DOHH2 (cell line): ENCODE measurements at regions not wholly inside any gene's neighbourhood (a gene's known extent, or its start where the extent isn't known, plus 50 kb on each side); places are given as distances from the start of the nearest gene placed in this dataset.
A peak's percentile ranks its signal among the peaks of the same experiment; 100 is the strongest.

Experiments used
- H3F3A ChIP-seq: fragments of 200-600 bp; sonication (generic), shearing (Covaris generic); 2 replicates; pipeline ENCODE4 v1.6.0; 2016; ENCODE audit warnings: antibody characterized with exemption, mild to moderate bottlenecking; ENCODE audit not compliant: control insufficient read depth, insufficient read depth
- H3K27ac ChIP-seq: fragments of 200-600 bp; sonication (generic); 2 replicates; pipeline ENCODE4 v1.5.1; 2014; ENCODE audit warnings: low read depth, mild to moderate bottlenecking, low read length, moderate library complexity
- H3K27me3 ChIP-seq: fragments of 200-600 bp; sonication (generic); 2 replicates; pipeline ENCODE4 v1.6.1; 2014; ENCODE audit warnings: mild to moderate bottlenecking, low read length, mixed read lengths; ENCODE audit not compliant: control insufficient read depth
- H3K36me3 ChIP-seq: fragments of 200-600 bp; sonication (generic); 2 replicates; pipeline ENCODE4 v1.6.1; 2014; ENCODE audit warnings: mild to moderate bottlenecking, low read length, moderate library complexity, mixed read lengths; ENCODE audit not compliant: control insufficient read depth
- H3K4me1 ChIP-seq: fragments of 200-600 bp; sonication (generic); 2 replicates; pipeline ENCODE4 v1.6.1; 2014; ENCODE audit warnings: mild to moderate bottlenecking, low read length, mixed read lengths; ENCODE audit not compliant: control insufficient read depth
- H3K4me2 ChIP-seq: fragments of 200-600 bp; sonication (generic); 2 replicates; pipeline ENCODE4 v1.6.0; 2014; ENCODE audit warnings: mild to moderate bottlenecking, low read length, moderate library complexity
- H3K4me3 ChIP-seq: fragments of 200-600 bp; sonication (generic); 2 replicates; pipeline ENCODE4 v1.5.1; 2014; ENCODE audit warnings: mild to moderate bottlenecking, low read length, mixed read lengths
- H3K79me2 ChIP-seq: fragments of 200-600 bp; sonication (generic); 2 replicates; pipeline ENCODE4 v1.6.1; 2014; ENCODE audit warnings: mild to moderate bottlenecking, low read length, mixed read lengths; ENCODE audit not compliant: control insufficient read depth
- H3K9me2 ChIP-seq: fragments of 200-600 bp; sonication (generic); replicated peaks from 2 replicates; pipeline ENCODE4 v1.6.1; 2014; ENCODE audit warnings: mild to moderate bottlenecking, low read length, mixed read lengths; ENCODE audit not compliant: control insufficient read depth
- H3K9me3 ChIP-seq: fragments of 200-600 bp; sonication (generic); 2 replicates; pipeline ENCODE4 v1.6.1; 2014; ENCODE audit warnings: antibody characterized with exemption, low read length, mixed read lengths; ENCODE audit not compliant: control insufficient read depth, insufficient read depth
- H4K20me1 ChIP-seq: fragments of 200-600 bp; sonication (generic); 2 replicates; pipeline ENCODE4 v1.6.0; 2014; ENCODE audit warnings: low read depth, mild to moderate bottlenecking, antibody characterized with exemption, low read length, moderate library complexity; ENCODE audit not compliant: control insufficient read depth, insufficient read depth
- CTCF ChIP-seq: fragments of 200-600 bp; sonication (generic); IDR thresholded peaks from one replicate; pipeline ENCODE4 v1.5.1; 2014; ENCODE audit warnings: antibody characterized with exemption, mild to moderate bottlenecking, low read depth, low read length; ENCODE audit not compliant: poor library complexity, severe bottlenecking
- EZH2phosphoT487 ChIP-seq: fragments of 200-600 bp; sonication (generic); IDR thresholded peaks from 2 replicates; pipeline ENCODE4 v1.6.1; 2017; ENCODE audit warnings: borderline replicate concordance, mild to moderate bottlenecking, antibody characterized with exemption, low read length, moderate library complexity, mixed read lengths

GRCh38 chr3:34013818-34014570, 215.6 kb downstream of the PDCD6IP start:
- no peaks in the 10 kb centered on the region for H3K79me2 ChIP-seq
- H3K4me3 ChIP-seq = no peak overlapping the region
- no peaks in the 10 kb centered on the region for H3K27me3 ChIP-seq
- H4K20me1 ChIP-seq = no peaks in the 10 kb centered on the region
- TF ChIP-seq EZH2phosphoT487 (no peak), CTCF (no peak)
- no peaks in the 10 kb centered on the region for H3K36me3 ChIP-seq
- H3F3A ChIP-seq = peaks cover 3% of the 10 kb centered on the region; the same call in 1 of the 2 replicates
- H3K9me2 ChIP-seq = no peaks in the 10 kb centered on the region
- no peaks in the 10 kb centered on the region for H3K9me3 ChIP-seq
- H3K4me2 ChIP-seq = no peak overlapping the region
- no peak overlapping the region for H3K27ac ChIP-seq
- H3K4me1 ChIP-seq = peaks cover 64% of the 10 kb centered on the region

GRCh38 chr3:34015204-34016142, 217.0 kb downstream of the PDCD6IP start:
- peaks cover 4% of the 10 kb centered on the region; the same call in 1 of the 2 replicates for H3K9me3 ChIP-seq
- no peaks in the 10 kb centered on the region for H4K20me1 ChIP-seq
- peaks cover 65% of the 10 kb centered on the region for H3K4me1 ChIP-seq
- no peaks in the 10 kb centered on the region for H3K9me2 ChIP-seq
- peak; percentile 72 for TF ChIP-seq CTCF
- no peak for TF ChIP-seq EZH2phosphoT487
- H3K4me2 ChIP-seq = no peak overlapping the region
- no peaks in the 10 kb centered on the region for H3K79me2 ChIP-seq
- H3K27ac ChIP-seq = no peak overlapping the region
- peaks cover 18% of the 10 kb centered on the region for H3F3A ChIP-seq
- H3K36me3 ChIP-seq = peaks cover 10% of the 10 kb centered on the region
- no peak overlapping the region for H3K4me3 ChIP-seq
- H3K27me3 ChIP-seq = no peaks in the 10 kb centered on the region

GRCh38 chr3:34016925-34017587, 218.6 kb downstream of the PDCD6IP start:
- Histone ChIP-seq H3K4me2 (peak overlapping the region; percentile 79), H3K9me2 (no peaks in the 10 kb centered on the region)
- no peak for TF ChIP-seq CTCF
- TF ChIP-seq EZH2phosphoT487 = no peak

More at GRCh38 chr3:34016925-34017587, 218.6 kb downstream of the PDCD6IP start:
- Histone ChIP-seq H3F3A (peaks cover 33% of the 10 kb centered on the region), H3K27ac (peak overlapping the region; percentile 98), H3K36me3 (peaks cover 12% of the 10 kb centered on the region), H3K4me1 (peaks cover 70% of the 10 kb centered on the region), H4K20me1 (no peaks in the 10 kb centered on the region), H3K4me3 (peak overlapping the region; percentile 60), H3K27me3 (no peaks in the 10 kb centered on the region), H3K79me2 (no peaks in the 10 kb centered on the region), H3K9me3 (peaks cover 4% of the 10 kb centered on the region; the same call in 1 of the 2 replicates)
